ENCODE measurements at regions not wholly inside any gene's neighbourhood (a gene's known extent, or its start where the extent isn't known, plus 50 kb on each side); places are given as distances from the start of the nearest gene placed in this dataset.

GRCh38 chr1:3965693-3966092 lies 65.6 kb upstream of the C1orf174 start:
- intact Hi-C loops (cut with DNase I; ENCODE audit: low total_unique reads) = no loop called here
- DNase-seq (ENCODE audit: low spot score in 2 of 2) = no peak
- TF ChIP-seq POLR2A (IDR thresholded peaks at IDR 0.05) (no peak), CTCF (IDR thresholded peaks at IDR 0.05) (no peak)
- 81 to 94% methylated on average over 6 of the region's 6 CpGs for WGBS, 2 donors
- H3K4me3 ChIP-seq (ENCODE audit: low read depth, poor library complexity, severe bottlenecking) = no peak overlapping the region

GRCh38 chr1:3968851-3969250 lies 68.8 kb upstream of the C1orf174 start:
- no peak overlapping the region for H3K4me3 ChIP-seq (ENCODE audit: low read depth, poor library complexity, severe bottlenecking)
- 46 to 53% methylated on average over 7 to 10 of the region's 10 CpGs for WGBS, 2 donors
- intact Hi-C loops (cut with DNase I; ENCODE audit: low total_unique reads) = no loop called here
- DNase-seq (ENCODE audit: low spot score in 2 of 2) = no peak
- TF ChIP-seq POLR2A (IDR thresholded peaks at IDR 0.05) (no peak), CTCF (IDR thresholded peaks at IDR 0.05) (no peak)

GRCh38 chr1:3971981-3972380 lies 71.9 kb upstream of the C1orf174 start:
- no peak for DNase-seq (ENCODE audit: low spot score in 2 of 2)
- TF ChIP-seq CTCF (IDR thresholded peaks at IDR 0.05) = no peak
- TF ChIP-seq POLR2A (IDR thresholded peaks at IDR 0.05) = no peak
- intact Hi-C loops (cut with DNase I; ENCODE audit: low total_unique reads) = no loop called here
- 45 to 51% methylated on average over 5 of the region's 5 CpGs for WGBS, 2 donors
- no peak overlapping the region for H3K4me3 ChIP-seq (ENCODE audit: low read depth, poor library complexity, severe bottlenecking)

GRCh38 chr1:3975903-3976630 lies 76.0 kb upstream of the C1orf174 start:
- no peak overlapping the region for H3K4me3 ChIP-seq (ENCODE audit: low read depth, poor library complexity, severe bottlenecking)
- WGBS, 2 donors = 76 to 79% methylated on average over 25 of the region's 25 CpGs
- TF ChIP-seq POLR2A (IDR thresholded peaks at IDR 0.05) (no peak), CTCF (IDR thresholded peaks at IDR 0.05) (no peak)
- intact Hi-C loops (cut with DNase I; ENCODE audit: low total_unique reads) = no loop called here
- DNase-seq (ENCODE audit: low spot score in 2 of 2) = no peak

- DNase-seq (ENCODE audit: low spot score in 2 of 2) = no peak
- intact Hi-C loops (cut with DNase I; ENCODE audit: low total_unique reads) = no loop called here
- TF ChIP-seq POLR2A (IDR thresholded peaks at IDR 0.05) (no peak), CTCF (IDR thresholded peaks at IDR 0.05) (no peak)
- no peak overlapping the region for H3K4me3 ChIP-seq (ENCODE audit: low read depth, poor library complexity, severe bottlenecking)
- 89 to 92% methylated on average over 23 of the region's 23 CpGs for WGBS, 2 donors
These were observed 76.7 kb upstream of the C1orf174 start for GRCh38 chr1:3976821-3977220.
